Pancreas (tissue), 10 donors: ENCODE measurements at regions not wholly inside any gene's neighbourhood (a gene's known extent, or its start where the extent isn't known, plus 50 kb on each side); places are given as distances from the start of the nearest gene placed in this dataset.

Experiments used
- ATAC-seq, 4 donors: fragments of 200-7000 bp; cut with Tn5 transposase; one replicate each; pipeline versions ENCODE4 v1.8.0 to v1.9.1; 2020; ENCODE audit warnings: mild to moderate bottlenecking in 4 of 4, moderate library complexity in 4 of 4
- DNase-seq, 6 donors: peaks; one replicate each; pipeline ENCODE4 v3.0.0-alpha.2; 2020
- FAIRE-seq: peaks from 2 replicates; lab custom pipeline; 2012; peaks lifted over from hg19 to GRCh38; lab: Jason Lieb, UNC
- H3K27ac ChIP-seq, 4 donors: fragments of 200-600 bp; sonication (generic); 1 replicate in 3 of 4; 2 replicates in 1 of 4; pipeline versions ENCODE4 v1.5.0 to v1.8.0; 2020
- H3K27me3 ChIP-seq, 4 donors: fragments of 200-600 bp; one replicate each; pipeline ENCODE4 v1.8.0; 2021
- H3K36me3 ChIP-seq, 3 donors: fragments of 200-600 bp; sonication (generic) in 1 of 3; one replicate each; pipeline versions ENCODE4 v1.5.0 to v1.8.0; 2020 to 2021
- H3K4me1 ChIP-seq, 3 donors: fragments of 200-600 bp; one replicate each; pipeline ENCODE4 v1.8.0; 2021
- H3K4me3 ChIP-seq, 4 donors: fragments of 200-600 bp; sonication (generic) in 2 of 4; one replicate each; pipeline versions ENCODE4 v1.5.0 to v1.8.0; 2020 to 2021
- H3K9me3 ChIP-seq, 4 donors: fragments of 200-600 bp; one replicate each; pipeline ENCODE4 v1.8.0; 2021
- CTCF ChIP-seq, 4 donors: fragments of 200-600 bp; sonication (generic) in 3 of 4; IDR thresholded peaks; one replicate each; pipeline versions ENCODE4 v1.5.0 to v1.8.0; 2021; ENCODE audit warnings: antibody characterized with exemption in 4 of 4
- WGBS, 2 donors: extraction: QIAGEN DNeasy Blood & Tissue Kit; methylation state at CpG; one replicate each; pipeline ENCODE4 v1.1.7; 2013; 5-methylcytosine and 5-hydroxymethylcytosine counted together
- intact Hi-C, 3 donors: fragments of 100-400 bp; cut with DNase I; formaldehyde crosslinking; loops; one replicate each; pipeline versions ENCODE4 v1.11.1 to v1.14.2; 2022
- donor health status: healthy with polysubstance abuse.
- donor health status: DM: no; HTN: no; CAD: no; lungs with moderate emphysema.
- donor health status: DM: no; HTN: no; CAD: no.
- donor health status: control.
- donor health status: control.
- donor health status: Bipolar disorder and iron deficiency.
- donor health status: DM: yes; HTN: yes; CAD: no.
- donor health status: DM: no; HTN: no; CAD: no.
- donor health status: DM: no; HTN: no; CAD: no.
- donor health status: DM: yes; HTN: yes; CAD: no.

GRCh38 chr5:89105171-89105695 lies 222.2 kb upstream of the MEF2C start:
- no peak overlapping the region for H3K27ac ChIP-seq
- no peak for DNase-seq
- H3K4me1 ChIP-seq: peaks cover 0 to 3% (median 0%) of the 10 kb centered on the region in 3 donors
- H3K36me3 ChIP-seq: no peaks in the 10 kb centered on the region
- no peak for TF ChIP-seq CTCF (IDR thresholded peaks at IDR 0.05)
- intact Hi-C loops: no loop called here
- H3K9me3 ChIP-seq: no peaks in the 10 kb centered on the region
- no peak for FAIRE-seq
- H3K27me3 ChIP-seq: no peaks in the 10 kb centered on the region
- 21 to 36% methylated on average over 1 of the region's 1 CpG for WGBS, 2 donors
- no peak for ATAC-seq
- no peak overlapping the region for H3K4me3 ChIP-seq

- no peak overlapping the region for H3K4me3 ChIP-seq
- H3K27ac ChIP-seq: no peak overlapping the region
- FAIRE-seq (no peak), ATAC-seq (no peak), DNase-seq (no peak)
- no peak for TF ChIP-seq CTCF (IDR thresholded peaks at IDR 0.05)
- intact Hi-C loops: no loop called here
- H3K4me1 ChIP-seq: no peaks in the 10 kb centered on the region
- no peaks in the 10 kb centered on the region for H3K9me3 ChIP-seq
- no peaks in the 10 kb centered on the region for H3K36me3 ChIP-seq
- no peaks in the 10 kb centered on the region for H3K27me3 ChIP-seq
Observed at GRCh38 chr5:89098199-89098756, 215.3 kb upstream of the MEF2C start.

GRCh38 chr5:89097103-89097502 lies 214.1 kb upstream of the MEF2C start:
- no peaks in the 10 kb centered on the region for H3K27me3 ChIP-seq
- intact Hi-C loops: no loop called here
- ATAC-seq: no peak
- FAIRE-seq: no peak
- no peaks in the 10 kb centered on the region for H3K4me1 ChIP-seq
- 57 to 66% methylated on average over 3 of the region's 3 CpGs for WGBS, 2 donors
- no peaks in the 10 kb centered on the region for H3K36me3 ChIP-seq
- no peak overlapping the region for H3K27ac ChIP-seq
- no peak for DNase-seq
- H3K9me3 ChIP-seq: no peaks in the 10 kb centered on the region
- H3K4me3 ChIP-seq: no peak overlapping the region
- TF ChIP-seq CTCF (IDR thresholded peaks at IDR 0.05): no peak

GRCh38 chr5:89095341-89095740 lies 212.4 kb upstream of the MEF2C start:
- no peaks in the 10 kb centered on the region for H3K27me3 ChIP-seq
- intact Hi-C loops: no loop called here
- WGBS, 2 donors: 88 to 93% methylated on average over 2 of the region's 2 CpGs
- H3K4me3 ChIP-seq: no peak overlapping the region
- H3K4me1 ChIP-seq: no peaks in the 10 kb centered on the region
- no peak overlapping the region for H3K27ac ChIP-seq
- no peaks in the 10 kb centered on the region for H3K36me3 ChIP-seq
- no peak for TF ChIP-seq CTCF (IDR thresholded peaks at IDR 0.05)
- ATAC-seq (no peak), FAIRE-seq (no peak), DNase-seq (no peak)
- no peaks in the 10 kb centered on the region for H3K9me3 ChIP-seq

- ATAC-seq (no peak), FAIRE-seq (no peak), DNase-seq (no peak)
- H3K36me3 ChIP-seq: no peaks in the 10 kb centered on the region
- no peaks in the 10 kb centered on the region for H3K9me3 ChIP-seq
- TF ChIP-seq CTCF (IDR thresholded peaks at IDR 0.05): no peak
- no peaks in the 10 kb centered on the region for H3K4me1 ChIP-seq
- no peaks in the 10 kb centered on the region for H3K27me3 ChIP-seq
- intact Hi-C loops: no loop called here
- 95 to 97% methylated on average over 1 of the region's 1 CpG for WGBS, 2 donors
- H3K4me3 ChIP-seq: no peak overlapping the region
- H3K27ac ChIP-seq: no peak overlapping the region
Observed at GRCh38 chr5:89090037-89090436, 207.1 kb upstream of the MEF2C start.
